Smooth muscle cell (in vitro differentiated cells): ENCODE measurements at regions not wholly inside any gene's neighbourhood (a gene's known extent, or its start where the extent isn't known, plus 50 kb on each side); places are given as distances from the start of the nearest gene placed in this dataset.

ENCODE experiments used
- DNase-seq: peaks from one replicate; lab custom pipeline; 2025; ENCODE audit not compliant: unreplicated experiment; lab: John Stamatoyannopoulos, UW
- H2AFZ ChIP-seq: fragments of 200-600 bp; sonication (generic); 2 replicates; pipeline ENCODE4 v1.6.0; 2016; ENCODE audit warnings: antibody characterized with exemption, low read depth, mild to moderate bottlenecking
- H3F3A ChIP-seq: fragments of 200-600 bp; sonication (generic); 2 replicates; pipeline ENCODE4 v1.6.0; 2017; ENCODE audit warnings: antibody characterized with exemption, low read depth
- H3K27ac ChIP-seq: fragments of 200-600 bp; sonication (generic); 2 replicates; pipeline ENCODE4 v1.5.1; 2016; ENCODE audit warnings: low read depth, mild to moderate bottlenecking
- H3K27me3 ChIP-seq: fragments of 200-600 bp; sonication (generic); 2 replicates; pipeline ENCODE4 v1.6.1; 2016; ENCODE audit warnings: low read depth, mild to moderate bottlenecking
- H3K36me3 ChIP-seq: fragments of 200-600 bp; sonication (generic); 2 replicates; pipeline ENCODE4 v1.5.1; 2016; ENCODE audit warnings: low read depth
- H3K4me1 ChIP-seq: fragments of 200-600 bp; sonication (generic); 2 replicates; pipeline ENCODE4 v1.5.1; 2016; ENCODE audit warnings: low read depth
- H3K4me2 ChIP-seq: fragments of 200-600 bp; sonication (generic); 2 replicates; pipeline ENCODE4 v1.6.0; 2016; ENCODE audit warnings: mild to moderate bottlenecking
- H3K4me3 ChIP-seq: fragments of 200-600 bp; sonication (generic); 2 replicates; pipeline ENCODE4 v1.5.1; 2016; ENCODE audit warnings: mild to moderate bottlenecking
- H3K79me2 ChIP-seq: fragments of 200-600 bp; sonication (generic); 2 replicates; pipeline ENCODE4 v1.6.0; 2016; ENCODE audit warnings: low read depth, mild to moderate bottlenecking
- H3K9ac ChIP-seq: fragments of 200-600 bp; sonication (generic); 2 replicates; pipeline ENCODE4 v1.6.0; 2016; ENCODE audit warnings: low read depth
- H3K9me3 ChIP-seq: fragments of 200-600 bp; sonication (generic); replicated peaks from 2 replicates; pipeline ENCODE4 v1.5.1; 2016; ENCODE audit warnings: low read depth
- H4K20me1 ChIP-seq: fragments of 200-600 bp; sonication (generic); 2 replicates; pipeline ENCODE4 v1.6.0; 2016; ENCODE audit warnings: low read depth
- WGBS: methylation state at CpG from one replicate; pipeline ENCODE4 v1.1.7; 2016; ENCODE audit warnings: low lambda C conversion rate; 5-methylcytosine and 5-hydroxymethylcytosine counted together
- TF ChIP-seq, protein P1 (sequence below): fragments of 200-600 bp; sonication (generic); IDR thresholded peaks from 2 replicates; pipeline ENCODE4 v1.5.1; 2017; ENCODE audit warnings: borderline replicate concordance, mild to moderate bottlenecking, antibody characterized with exemption; ENCODE audit not compliant: insufficient read depth, poor library complexity, severe bottlenecking

DNA sequence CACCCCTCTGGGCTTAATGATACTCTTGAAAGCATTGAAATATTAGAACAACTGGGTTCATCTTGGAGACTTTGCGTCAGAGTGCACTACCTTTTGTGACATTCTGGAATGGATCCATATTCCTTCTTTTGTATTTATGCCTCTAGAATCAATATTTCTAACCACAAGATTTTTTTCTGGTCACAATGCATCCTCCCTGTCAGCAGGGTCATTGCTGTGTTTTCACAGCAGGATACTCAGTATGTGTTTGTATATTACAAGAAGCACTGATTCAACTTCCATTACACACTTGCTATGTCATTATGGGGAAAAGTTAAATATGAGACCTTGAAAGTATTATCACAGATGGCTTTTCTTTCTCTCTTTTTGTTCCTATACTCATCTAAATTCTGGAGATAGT, 370.0 kb downstream of the HS3ST3B1 start:
- Histone ChIP-seq H4K20me1 (no peaks in the 10 kb centered on the region), H3K4me1 (peaks cover 5% of the 10 kb centered on the region), H3K4me3 (no peak overlapping the region), H2AFZ (no peak overlapping the region), H3K36me3 (no peaks in the 10 kb centered on the region), H3K27ac (no peak overlapping the region), H3K9me3 (no peaks in the 10 kb centered on the region), H3K79me2 (no peaks in the 10 kb centered on the region), H3K4me2 (no peak overlapping the region), H3F3A (no peaks in the 10 kb centered on the region), H3K9ac (no peak overlapping the region), H3K27me3 (peaks cover 3% of the 10 kb centered on the region)
- WGBS = 88% methylated on average over 1 of the region's 1 CpG
- TF ChIP-seq, protein P1, sequence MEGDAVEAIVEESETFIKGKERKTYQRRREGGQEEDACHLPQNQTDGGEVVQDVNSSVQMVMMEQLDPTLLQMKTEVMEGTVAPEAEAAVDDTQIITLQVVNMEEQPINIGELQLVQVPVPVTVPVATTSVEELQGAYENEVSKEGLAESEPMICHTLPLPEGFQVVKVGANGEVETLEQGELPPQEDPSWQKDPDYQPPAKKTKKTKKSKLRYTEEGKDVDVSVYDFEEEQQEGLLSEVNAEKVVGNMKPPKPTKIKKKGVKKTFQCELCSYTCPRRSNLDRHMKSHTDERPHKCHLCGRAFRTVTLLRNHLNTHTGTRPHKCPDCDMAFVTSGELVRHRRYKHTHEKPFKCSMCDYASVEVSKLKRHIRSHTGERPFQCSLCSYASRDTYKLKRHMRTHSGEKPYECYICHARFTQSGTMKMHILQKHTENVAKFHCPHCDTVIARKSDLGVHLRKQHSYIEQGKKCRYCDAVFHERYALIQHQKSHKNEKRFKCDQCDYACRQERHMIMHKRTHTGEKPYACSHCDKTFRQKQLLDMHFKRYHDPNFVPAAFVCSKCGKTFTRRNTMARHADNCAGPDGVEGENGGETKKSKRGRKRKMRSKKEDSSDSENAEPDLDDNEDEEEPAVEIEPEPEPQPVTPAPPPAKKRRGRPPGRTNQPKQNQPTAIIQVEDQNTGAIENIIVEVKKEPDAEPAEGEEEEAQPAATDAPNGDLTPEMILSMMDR = no peak
- no peak for DNase-seq

DNA sequence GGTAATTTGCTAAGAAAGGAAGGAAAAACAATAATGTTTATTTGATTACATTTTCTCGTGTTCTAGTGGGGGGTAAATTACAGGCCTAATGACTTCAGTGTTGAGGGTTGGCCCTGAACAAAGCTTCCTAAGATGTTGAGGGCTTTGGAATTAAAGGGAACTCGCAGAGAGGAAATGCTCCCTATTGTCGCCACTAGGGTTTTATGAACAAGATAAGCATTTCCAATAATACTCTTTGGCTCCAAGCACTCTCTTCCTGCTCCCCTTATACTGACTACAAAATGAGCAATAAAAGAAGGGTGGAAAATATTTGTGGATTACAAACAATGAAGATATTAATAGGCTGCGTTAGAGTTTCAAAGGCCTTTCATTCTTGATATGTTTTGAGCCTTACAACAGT, 363.6 kb downstream of the HS3ST3B1 start:
- no peak overlapping the region for H3K27ac ChIP-seq
- no peak overlapping the region for H3K9ac ChIP-seq
- no peak for DNase-seq
- TF ChIP-seq, protein P1 = no peak
- H3K4me3 ChIP-seq = no peak overlapping the region
- H3K4me1 ChIP-seq = peaks cover 7% of the 10 kb centered on the region
- no peaks in the 10 kb centered on the region for H3K9me3 ChIP-seq
- H2AFZ ChIP-seq = no peak overlapping the region
- 63% methylated on average over 4 of the region's 4 CpGs for WGBS
- H3F3A ChIP-seq = no peaks in the 10 kb centered on the region
- peaks cover 3% of the 10 kb centered on the region for H3K27me3 ChIP-seq
- H3K36me3 ChIP-seq = no peaks in the 10 kb centered on the region
- no peak overlapping the region for H3K4me2 ChIP-seq
- H3K79me2 ChIP-seq = no peaks in the 10 kb centered on the region
- H4K20me1 ChIP-seq = no peaks in the 10 kb centered on the region

DNA sequence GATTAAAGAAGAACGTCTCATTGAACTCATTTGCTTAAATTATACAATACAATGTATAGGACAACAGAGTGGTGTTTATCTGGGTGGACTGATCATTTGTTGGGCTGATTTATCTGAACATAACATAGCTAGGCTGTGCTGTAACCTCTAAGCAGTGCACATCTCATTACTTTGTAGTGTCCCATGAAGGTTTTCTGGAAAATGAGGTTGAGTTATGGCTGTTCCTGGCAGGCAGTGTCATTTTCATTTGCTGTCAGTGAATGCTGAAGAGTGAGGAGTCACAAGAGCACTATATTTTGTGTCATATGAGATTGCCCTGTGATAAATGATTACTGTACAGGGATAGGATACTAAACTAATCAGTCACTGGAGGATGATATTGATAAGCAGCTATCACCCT, 340.2 kb downstream of the HS3ST3B1 start:
- Histone ChIP-seq H3K27ac (no peak overlapping the region), H3K9ac (no peak overlapping the region), H3K4me2 (no peak overlapping the region), H3K36me3 (no peaks in the 10 kb centered on the region), H3F3A (no peaks in the 10 kb centered on the region), H3K27me3 (peaks cover 5% of the 10 kb centered on the region), H3K9me3 (no peaks in the 10 kb centered on the region), H3K79me2 (no peaks in the 10 kb centered on the region), H4K20me1 (no peaks in the 10 kb centered on the region), H3K4me3 (no peak overlapping the region), H3K4me1 (no peaks in the 10 kb centered on the region), H2AFZ (no peak overlapping the region)
- WGBS = 89% methylated on average over 1 of the region's 1 CpG
- DNase-seq = no peak
- TF ChIP-seq, protein P1 = no peak

DNA sequence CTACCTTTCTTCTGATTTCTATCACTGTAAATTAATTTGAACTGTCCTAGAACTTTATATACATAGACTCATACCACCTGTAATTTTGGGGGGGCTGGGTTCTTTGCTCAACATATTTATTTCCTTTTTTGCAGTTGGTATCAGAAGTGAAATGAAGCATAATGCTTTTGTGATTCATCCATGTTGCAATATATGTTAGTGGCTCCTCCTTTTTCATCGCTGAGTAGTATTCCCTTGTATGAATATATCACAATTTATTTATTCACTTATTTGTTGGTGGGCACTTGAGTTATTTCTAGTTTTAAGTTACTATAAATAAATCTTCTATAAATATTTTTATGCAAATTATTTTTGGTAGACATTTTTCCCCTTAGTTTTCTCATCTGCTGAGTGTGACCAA, 336.4 kb downstream of the HS3ST3B1 start:
- Histone ChIP-seq H3K9me3 (no peaks in the 10 kb centered on the region), H3K4me2 (no peak overlapping the region), H3K9ac (no peak overlapping the region), H3K4me3 (no peak overlapping the region), H3F3A (no peaks in the 10 kb centered on the region), H2AFZ (no peak overlapping the region), H3K4me1 (no peaks in the 10 kb centered on the region), H3K36me3 (no peaks in the 10 kb centered on the region), H3K79me2 (no peaks in the 10 kb centered on the region), H4K20me1 (no peaks in the 10 kb centered on the region), H3K27me3 (peaks cover 5% of the 10 kb centered on the region), H3K27ac (no peak overlapping the region)
- no peak for DNase-seq
- 95% methylated on average over 1 of the region's 1 CpG for WGBS
- TF ChIP-seq, protein P1 = no peak
